ENCODE measurements at regions not wholly inside any gene's neighbourhood (a gene's known extent, or its start where the extent isn't known, plus 50 kb on each side); places are given as distances from the start of the nearest gene placed in this dataset.

DNA sequence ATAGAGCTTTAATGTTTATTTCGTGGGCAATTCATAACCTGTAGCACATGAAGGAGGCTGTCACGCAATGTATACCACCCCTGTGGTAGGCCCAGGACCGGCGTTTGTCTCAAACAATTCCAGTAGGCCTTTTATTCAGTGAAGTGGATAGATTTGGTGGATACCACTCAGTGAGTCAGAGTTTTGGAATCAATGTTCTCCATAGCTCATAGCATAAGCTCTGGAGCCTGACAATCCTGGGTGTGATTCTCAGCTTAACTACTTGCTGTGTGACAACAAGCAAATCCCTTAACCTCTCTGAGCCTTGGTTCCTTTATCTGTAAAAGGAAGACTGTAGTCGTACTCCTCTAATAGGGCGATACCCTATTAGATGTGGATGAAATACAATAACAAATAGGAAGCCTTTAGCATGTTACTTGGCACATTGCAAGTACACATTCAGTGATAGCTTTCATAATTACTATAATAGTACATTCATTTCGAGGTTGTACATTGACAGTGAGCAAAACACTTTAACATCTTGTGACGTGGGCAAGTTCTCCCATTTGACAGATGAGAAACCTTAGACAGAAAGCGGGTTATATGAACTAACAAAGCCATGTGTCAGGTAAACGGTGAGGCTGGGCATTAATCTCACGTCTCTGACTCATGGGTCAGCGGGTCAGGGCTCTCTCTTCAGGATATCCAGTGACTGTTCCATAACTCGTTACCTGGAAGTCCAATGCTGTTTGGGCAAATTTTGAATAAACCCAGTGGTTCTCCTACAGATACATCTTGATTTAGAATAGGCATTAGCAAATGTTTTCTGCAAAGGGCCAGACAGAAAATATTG is 130.8 kb downstream of the C9orf152 start:
- no peak overlapping the region for H3K27ac Mint-ChIP-seq
- no peaks in the 10 kb centered on the region for H3K4me1 Mint-ChIP-seq
- no peaks in the 10 kb centered on the region for H3K9me3 Mint-ChIP-seq
- H3K27me3 Mint-ChIP-seq (ENCODE audit: low read depth): no peaks in the 10 kb centered on the region
- H3K36me3 Mint-ChIP-seq: no peaks in the 10 kb centered on the region
- DNase-seq (ENCODE audit: low spot score in 2 of 2, unreplicated experiment in 2 of 2): no peak
- no peak overlapping the region for H3K4me3 Mint-ChIP-seq
- TF ChIP-seq, protein P1, sequence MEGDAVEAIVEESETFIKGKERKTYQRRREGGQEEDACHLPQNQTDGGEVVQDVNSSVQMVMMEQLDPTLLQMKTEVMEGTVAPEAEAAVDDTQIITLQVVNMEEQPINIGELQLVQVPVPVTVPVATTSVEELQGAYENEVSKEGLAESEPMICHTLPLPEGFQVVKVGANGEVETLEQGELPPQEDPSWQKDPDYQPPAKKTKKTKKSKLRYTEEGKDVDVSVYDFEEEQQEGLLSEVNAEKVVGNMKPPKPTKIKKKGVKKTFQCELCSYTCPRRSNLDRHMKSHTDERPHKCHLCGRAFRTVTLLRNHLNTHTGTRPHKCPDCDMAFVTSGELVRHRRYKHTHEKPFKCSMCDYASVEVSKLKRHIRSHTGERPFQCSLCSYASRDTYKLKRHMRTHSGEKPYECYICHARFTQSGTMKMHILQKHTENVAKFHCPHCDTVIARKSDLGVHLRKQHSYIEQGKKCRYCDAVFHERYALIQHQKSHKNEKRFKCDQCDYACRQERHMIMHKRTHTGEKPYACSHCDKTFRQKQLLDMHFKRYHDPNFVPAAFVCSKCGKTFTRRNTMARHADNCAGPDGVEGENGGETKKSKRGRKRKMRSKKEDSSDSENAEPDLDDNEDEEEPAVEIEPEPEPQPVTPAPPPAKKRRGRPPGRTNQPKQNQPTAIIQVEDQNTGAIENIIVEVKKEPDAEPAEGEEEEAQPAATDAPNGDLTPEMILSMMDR (IDR thresholded peaks at IDR 0.05; ENCODE audit: unreplicated experiment): no peak

DNA sequence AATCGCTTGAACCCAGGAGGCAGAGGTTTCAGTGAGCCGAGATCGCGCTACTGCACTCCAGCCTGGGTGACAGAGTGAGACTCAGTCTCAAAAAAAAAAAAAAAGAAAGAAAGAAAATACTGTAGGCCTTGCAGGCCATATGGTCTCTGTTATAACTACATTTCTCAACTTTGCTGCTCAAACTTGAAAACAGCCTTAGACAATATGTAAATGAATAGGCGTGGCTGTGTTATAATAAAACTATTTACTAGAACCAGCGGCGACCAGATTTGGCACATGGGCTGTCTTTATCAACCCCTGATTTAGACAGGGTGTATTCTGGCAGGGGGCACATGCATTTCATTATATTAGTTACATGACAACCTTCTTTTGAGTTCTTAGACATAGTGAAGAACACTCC is 130.0 kb downstream of the C9orf152 start:
- Mint-ChIP-seq H3K4me3 (no peak overlapping the region), H3K27ac (no peak overlapping the region), H3K9me3 (no peaks in the 10 kb centered on the region), H3K27me3 (ENCODE audit: low read depth) (no peaks in the 10 kb centered on the region), H3K4me1 (no peaks in the 10 kb centered on the region), H3K36me3 (no peaks in the 10 kb centered on the region)
- no peak for DNase-seq (ENCODE audit: low spot score in 2 of 2, unreplicated experiment in 2 of 2)
- TF ChIP-seq, protein P1 (IDR thresholded peaks at IDR 0.05; ENCODE audit: unreplicated experiment): no peak

DNA sequence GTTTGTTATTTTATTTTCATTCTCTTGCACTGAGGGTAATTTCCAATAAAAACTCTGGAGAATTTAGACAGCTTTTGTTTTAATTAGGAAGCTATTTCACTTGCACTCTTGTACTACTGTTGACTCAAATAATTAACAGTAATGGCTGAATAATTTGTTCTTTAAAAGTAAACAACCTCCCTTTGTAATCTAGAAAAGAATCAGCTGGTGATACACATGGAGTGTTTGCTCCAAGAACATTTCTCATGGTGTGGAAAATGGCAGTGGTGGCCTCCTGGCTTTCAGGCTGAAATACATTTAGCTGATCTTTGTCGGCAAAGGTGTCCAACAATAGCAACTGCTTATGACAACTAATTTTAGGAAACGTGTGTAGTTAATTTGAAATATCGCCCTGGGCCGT is 129.4 kb downstream of the C9orf152 start:
- Mint-ChIP-seq H3K27ac (no peak overlapping the region), H3K27me3 (ENCODE audit: low read depth) (no peaks in the 10 kb centered on the region), H3K4me3 (no peak overlapping the region), H3K9me3 (peaks cover under 1% of the 10 kb centered on the region), H3K36me3 (no peaks in the 10 kb centered on the region), H3K4me1 (no peaks in the 10 kb centered on the region)
- no peak for DNase-seq (ENCODE audit: low spot score in 2 of 2, unreplicated experiment in 2 of 2)
- TF ChIP-seq, protein P1 (IDR thresholded peaks at IDR 0.05; ENCODE audit: unreplicated experiment): no peak

DNA sequence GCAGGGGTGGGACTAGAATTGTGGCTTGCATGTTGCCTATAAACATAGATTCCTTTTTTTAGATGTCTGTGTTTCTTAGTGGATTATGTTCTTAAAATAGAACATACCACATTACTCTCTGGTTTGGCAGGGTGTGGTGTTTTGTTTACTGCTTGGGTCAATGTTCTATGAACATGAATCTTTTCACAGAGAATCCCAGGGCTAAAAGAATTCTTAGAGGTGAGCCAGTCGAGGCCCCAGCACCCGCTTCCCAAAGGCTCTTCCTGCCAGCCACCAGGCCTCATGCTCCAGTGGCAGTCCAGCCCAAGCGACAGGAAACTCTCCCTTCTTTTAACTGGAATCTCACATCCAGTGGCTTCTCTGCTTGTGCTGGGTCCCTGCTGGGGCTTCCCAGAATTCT is 126.6 kb downstream of the C9orf152 start:
- Mint-ChIP-seq H3K27ac (peak overlapping the region; percentile 27), H3K9me3 (peaks cover 12% of the 10 kb centered on the region), H3K4me1 (no peaks in the 10 kb centered on the region), H3K4me3 (no peak overlapping the region), H3K36me3 (peaks cover 5% of the 10 kb centered on the region), H3K27me3 (ENCODE audit: low read depth) (no peaks in the 10 kb centered on the region)
- DNase-seq (ENCODE audit: low spot score in 2 of 2, unreplicated experiment in 2 of 2): no peak
- TF ChIP-seq, protein P1 (IDR thresholded peaks at IDR 0.05; ENCODE audit: unreplicated experiment): no peak

DNA sequence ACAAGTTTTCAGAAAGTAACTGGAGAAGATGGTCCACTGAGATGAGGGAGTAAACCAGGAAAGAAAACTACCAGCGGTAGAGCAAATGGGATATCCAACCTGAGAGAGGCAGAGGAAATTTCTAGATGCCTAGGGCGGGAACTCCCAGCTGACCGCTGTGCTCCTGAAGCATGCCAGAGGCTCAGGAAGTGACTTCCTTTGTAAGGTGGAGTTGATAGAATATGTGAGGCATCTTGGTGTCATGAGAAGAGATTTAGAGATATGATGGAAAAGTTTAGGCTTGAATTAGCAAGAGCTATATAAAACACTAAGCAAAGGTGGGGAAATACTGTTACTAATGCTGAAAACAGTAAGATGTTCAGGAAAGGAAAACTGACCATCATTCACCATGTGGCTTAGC is 124.1 kb downstream of the C9orf152 start:
- Mint-ChIP-seq H3K27me3 (ENCODE audit: low read depth) (no peaks in the 10 kb centered on the region), H3K9me3 (peaks cover 12% of the 10 kb centered on the region), H3K4me1 (peaks cover under 1% of the 10 kb centered on the region), H3K4me3 (no peak overlapping the region), H3K27ac (no peak overlapping the region), H3K36me3 (peaks cover 7% of the 10 kb centered on the region)
- TF ChIP-seq, protein P1 (IDR thresholded peaks at IDR 0.05; ENCODE audit: unreplicated experiment): no peak
- no peak for DNase-seq (ENCODE audit: low spot score in 2 of 2, unreplicated experiment in 2 of 2)

Data from mesothelial cell of epicardium (in vitro differentiated cells).